Brain microvascular endothelial cell (primary cell): ENCODE measurements at regions not wholly inside any gene's neighbourhood (a gene's known extent, or its start where the extent isn't known, plus 50 kb on each side); places are given as distances from the start of the nearest gene placed in this dataset.

ENCODE experiments used
- DNase-seq: peaks from one replicate; pipeline ENCODE4 v3.0.0-alpha.2; 2020
- H3K27ac ChIP-seq: fragments of 250-450 bp; sonication (Bioruptor Pico); 2 replicates; pipeline ENCODE4 v1.5.1; 2020; ENCODE audit warnings: mild to moderate bottlenecking, moderate library complexity
- H3K27me3 ChIP-seq: fragments of 250-450 bp; sonication (Bioruptor Pico); replicated peaks from 2 replicates; pipeline ENCODE4 v1.5.1; 2020; ENCODE audit warnings: mild to moderate bottlenecking
- H3K36me3 ChIP-seq: fragments of 250-450 bp; sonication (Bioruptor Pico); replicated peaks from 2 replicates; pipeline ENCODE4 v1.5.1; 2020; ENCODE audit warnings: mild to moderate bottlenecking
- H3K4me3 ChIP-seq: 2 replicates; pipeline ENCODE4 v1.5.1; 2011; ENCODE audit warnings: low read depth, mild to moderate bottlenecking, control low read depth, low read length, moderate library complexity
- CTCF ChIP-seq: IDR thresholded peaks from 2 replicates; pipeline ENCODE4 v1.5.1; 2011; ENCODE audit warnings: low read depth, mild to moderate bottlenecking, moderate library complexity, low read length, control low read depth, inconsistent platforms; ENCODE audit errors: missing control alignments
- in situ Hi-C: cut with HindIII; loops from 2 replicates; pipeline ENCODE4 v1.10.0; 2017; ENCODE audit warnings: low sequenced_read_pairs, low pct_ligation_motif_present

- TF ChIP-seq CTCF, result no peak
- in situ Hi-C loops, result loop anchor here (25.0 kb wide), 1 partner anchor 351 kb away; no protein-coding TSS in a partner anchor
- Histone ChIP-seq H3K27me3 (no peaks in the 10 kb centered on the region), H3K36me3 (no peaks in the 10 kb centered on the region), H3K4me3 (no peak overlapping the region), H3K27ac (no peak overlapping the region)
- no peak for DNase-seq
Measured at GRCh38 chr4:186013419-186014186, 55.4 kb upstream of the TLR3 start.

- no peak overlapping the region for H3K4me3 ChIP-seq
- no peaks in the 10 kb centered on the region for H3K27me3 ChIP-seq
- no peak overlapping the region for H3K27ac ChIP-seq
- H3K36me3 ChIP-seq, result no peaks in the 10 kb centered on the region
- no peak for TF ChIP-seq CTCF
- in situ Hi-C loops, result loop anchor here (25.0 kb wide), 1 partner anchor 353 kb away; no protein-coding TSS in a partner anchor
- DNase-seq, result no peak
Measured at GRCh38 chr4:186015212-186015817, 53.6 kb upstream of the TLR3 start.

- Histone ChIP-seq H3K4me3 (no peak overlapping the region), H3K27me3 (no peaks in the 10 kb centered on the region), H3K36me3 (no peaks in the 10 kb centered on the region), H3K27ac (peak overlapping the region; percentile 30)
- DNase-seq, result no peak
- TF ChIP-seq CTCF, result no peak
- in situ Hi-C loops, result loop anchor here (25.0 kb wide), 1 partner anchor 354 kb away; no protein-coding TSS in a partner anchor
Measured at GRCh38 chr4:186016796-186017195, 52.2 kb upstream of the TLR3 start.

GRCh38 chr4:186017801-186018200, 51.2 kb upstream of the TLR3 start:
- TF ChIP-seq CTCF, result no peak
- no peaks in the 10 kb centered on the region for H3K27me3 ChIP-seq

GRCh38 chr4:186018261-186018660, 50.7 kb upstream of the TLR3 start:
- Histone ChIP-seq H3K27me3 (no peaks in the 10 kb centered on the region), H3K36me3 (no peaks in the 10 kb centered on the region), H3K27ac (no peak overlapping the region), H3K4me3 (no peak overlapping the region)
- DNase-seq, result no peak
- no peak for TF ChIP-seq CTCF
- in situ Hi-C loops, result loop anchor here (25.0 kb wide), 1 partner anchor 356 kb away; no protein-coding TSS in a partner anchor

More at GRCh38 chr4:186017801-186018200, 51.2 kb upstream of the TLR3 start:
- in situ Hi-C loops, result loop anchor here (25.0 kb wide), 1 partner anchor 356 kb away; no protein-coding TSS in a partner anchor
- Histone ChIP-seq H3K27ac (no peak overlapping the region), H3K4me3 (no peak overlapping the region), H3K36me3 (no peaks in the 10 kb centered on the region)
- no peak for DNase-seq
